Parathyroid adenoma (tissue), 2 donors: ENCODE measurements at regions not wholly inside any gene's neighbourhood (a gene's known extent, or its start where the extent isn't known, plus 50 kb on each side); places are given as distances from the start of the nearest gene placed in this dataset.

Experiments used
- H2AFZ ChIP-seq: fragments of 300-600 bp; sonication (generic); one replicate; pipeline ENCODE4 v1.7.0; 2017; ENCODE audit warnings: antibody characterized with exemption, mild to moderate bottlenecking
- H3K27ac ChIP-seq: fragments of 300-600 bp; sonication (generic); one replicate; pipeline ENCODE4 v1.7.0; 2017
- H3K27me3 ChIP-seq: fragments of 300-600 bp; sonication (generic); one replicate; pipeline ENCODE4 v1.7.0; 2017; ENCODE audit warnings: low read length; ENCODE audit not compliant: control insufficient read depth, insufficient read depth
- H3K36me3 ChIP-seq: fragments of 300-600 bp; sonication (generic); one replicate; pipeline ENCODE4 v1.7.0; 2017; ENCODE audit warnings: low read length; ENCODE audit not compliant: control insufficient read depth, insufficient read depth
- H3K4me1 ChIP-seq: fragments of 300-600 bp; sonication (generic); one replicate; pipeline ENCODE4 v1.7.0; 2017; ENCODE audit warnings: control low read depth
- H3K4me2 ChIP-seq: fragments of 300-600 bp; sonication (generic); one replicate; pipeline ENCODE4 v1.7.0; 2017; ENCODE audit warnings: low read length
- H3K4me3 ChIP-seq: fragments of 300-600 bp; sonication (generic); one replicate; pipeline ENCODE4 v1.7.0; 2017; ENCODE audit warnings: low read depth, low read length
- H3K79me2 ChIP-seq: fragments of 300-600 bp; sonication (generic); one replicate; pipeline ENCODE4 v1.7.0; 2017; ENCODE audit warnings: control low read depth
- H3K9ac ChIP-seq: fragments of 300-600 bp; sonication (generic); one replicate; pipeline ENCODE4 v1.7.0; 2017; ENCODE audit warnings: mild to moderate bottlenecking
- H3K9me3 ChIP-seq: fragments of 300-600 bp; sonication (generic); one replicate; pipeline ENCODE4 v1.7.0; 2017; ENCODE audit warnings: low read length; ENCODE audit not compliant: control insufficient read depth
- TF ChIP-seq, protein P1 (sequence below): fragments of 300-600 bp; sonication (generic); IDR thresholded peaks from one replicate; pipeline ENCODE4 v1.7.0; 2017; ENCODE audit warnings: antibody characterized with exemption, mild to moderate bottlenecking
- donor health status: primary hyperparathyroidism.

DNA sequence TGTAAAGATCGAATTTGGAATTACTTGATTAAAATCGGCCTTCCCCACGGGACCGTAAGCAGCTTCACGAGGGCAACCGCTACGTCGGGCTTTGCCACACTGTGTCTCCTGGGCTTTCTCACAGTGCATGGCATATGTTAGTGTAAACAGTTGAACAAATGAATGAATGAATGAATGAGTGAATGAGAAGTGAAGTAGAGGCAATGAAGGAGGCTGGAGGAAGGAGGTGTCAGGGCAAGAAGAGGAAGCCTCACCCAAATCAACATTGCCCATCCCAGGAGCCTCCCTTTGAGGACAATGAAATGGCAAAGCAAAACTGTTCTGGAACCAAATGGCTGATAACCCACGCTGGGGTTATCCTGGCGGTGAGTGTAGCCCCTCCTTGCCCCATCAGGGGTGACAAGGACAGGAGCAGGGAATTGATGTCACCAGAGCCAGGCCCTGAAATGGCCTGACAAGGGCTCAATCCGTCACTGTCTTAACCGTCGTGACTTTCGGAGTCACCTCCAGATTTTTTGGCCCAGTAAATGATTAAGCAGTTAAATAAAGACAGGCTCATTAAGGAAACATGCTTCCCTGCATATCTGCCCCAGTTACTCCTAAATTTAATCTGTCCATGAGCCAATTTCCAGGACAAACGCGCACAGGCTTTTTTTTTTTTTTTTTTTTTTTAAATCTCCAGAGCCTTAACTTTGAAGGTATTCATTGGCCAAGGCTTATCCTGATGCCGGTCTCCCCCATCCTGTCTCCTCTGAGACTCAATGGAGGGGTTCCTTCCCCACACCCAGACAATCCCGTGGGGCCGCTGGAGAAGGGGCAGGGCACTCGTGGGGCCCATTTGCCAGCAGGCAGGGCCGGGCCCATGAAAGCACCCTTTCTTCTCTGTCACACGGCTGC lies 88.4 kb upstream of the BOD1 start:
- no peaks in the 10 kb centered on the region for H3K36me3 ChIP-seq
- no peak overlapping the region for H3K4me2 ChIP-seq
- H2AFZ ChIP-seq, result no peak overlapping the region
- H3K27ac ChIP-seq, result no peak overlapping the region
- TF ChIP-seq, protein P1, sequence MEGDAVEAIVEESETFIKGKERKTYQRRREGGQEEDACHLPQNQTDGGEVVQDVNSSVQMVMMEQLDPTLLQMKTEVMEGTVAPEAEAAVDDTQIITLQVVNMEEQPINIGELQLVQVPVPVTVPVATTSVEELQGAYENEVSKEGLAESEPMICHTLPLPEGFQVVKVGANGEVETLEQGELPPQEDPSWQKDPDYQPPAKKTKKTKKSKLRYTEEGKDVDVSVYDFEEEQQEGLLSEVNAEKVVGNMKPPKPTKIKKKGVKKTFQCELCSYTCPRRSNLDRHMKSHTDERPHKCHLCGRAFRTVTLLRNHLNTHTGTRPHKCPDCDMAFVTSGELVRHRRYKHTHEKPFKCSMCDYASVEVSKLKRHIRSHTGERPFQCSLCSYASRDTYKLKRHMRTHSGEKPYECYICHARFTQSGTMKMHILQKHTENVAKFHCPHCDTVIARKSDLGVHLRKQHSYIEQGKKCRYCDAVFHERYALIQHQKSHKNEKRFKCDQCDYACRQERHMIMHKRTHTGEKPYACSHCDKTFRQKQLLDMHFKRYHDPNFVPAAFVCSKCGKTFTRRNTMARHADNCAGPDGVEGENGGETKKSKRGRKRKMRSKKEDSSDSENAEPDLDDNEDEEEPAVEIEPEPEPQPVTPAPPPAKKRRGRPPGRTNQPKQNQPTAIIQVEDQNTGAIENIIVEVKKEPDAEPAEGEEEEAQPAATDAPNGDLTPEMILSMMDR, result no peak
- H3K27me3 ChIP-seq, result no peaks in the 10 kb centered on the region
- no peaks in the 10 kb centered on the region for H3K9me3 ChIP-seq
- no peak overlapping the region for H3K4me3 ChIP-seq
- H3K4me1 ChIP-seq, result peaks cover 11% of the 10 kb centered on the region
- H3K9ac ChIP-seq, result no peak overlapping the region
- H3K79me2 ChIP-seq, result no peaks in the 10 kb centered on the region

DNA sequence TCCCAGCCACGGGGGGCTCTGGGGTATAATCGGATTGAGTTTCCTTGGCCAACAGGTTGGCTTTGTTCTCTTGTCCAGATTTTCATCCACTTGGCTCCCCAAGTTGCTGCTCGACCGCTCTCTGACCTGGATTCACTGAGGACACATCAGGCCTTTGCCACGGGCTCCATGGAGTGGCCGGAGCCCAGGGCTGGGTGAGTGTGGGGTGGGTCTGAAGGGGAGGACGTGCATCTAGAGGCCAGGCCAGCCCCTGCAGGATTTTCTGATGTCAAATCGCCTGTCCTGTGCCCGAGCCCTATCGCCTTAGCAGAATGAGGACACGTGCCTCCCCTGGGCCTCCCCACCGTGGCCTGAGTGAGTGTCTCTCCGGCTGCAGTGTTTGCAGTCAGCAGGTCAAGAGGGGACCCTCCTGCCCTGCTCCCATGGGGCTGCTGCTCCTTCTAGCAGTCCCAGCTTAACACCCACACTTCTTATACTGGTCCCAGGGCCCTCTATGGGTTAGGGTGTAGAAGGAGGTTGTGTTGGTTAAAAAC lies 89.1 kb upstream of the BOD1 start:
- Histone ChIP-seq H3K27ac (no peak overlapping the region), H3K27me3 (no peaks in the 10 kb centered on the region), H3K9ac (no peak overlapping the region), H3K9me3 (no peaks in the 10 kb centered on the region), H3K4me1 (peaks cover 11% of the 10 kb centered on the region), H3K79me2 (no peaks in the 10 kb centered on the region), H3K4me2 (no peak overlapping the region), H3K4me3 (no peak overlapping the region), H3K36me3 (no peaks in the 10 kb centered on the region), H2AFZ (no peak overlapping the region)
- TF ChIP-seq, protein P1, result no peak

GRCh38 chr5:173706700-173707099 lies 90.2 kb upstream of the BOD1 start:
- no peaks in the 10 kb centered on the region for H3K36me3 ChIP-seq
- TF ChIP-seq, protein P1, result no peak
- H3K27ac ChIP-seq, result no peak overlapping the region
- no peaks in the 10 kb centered on the region for H3K79me2 ChIP-seq
- H3K9ac ChIP-seq, result no peak overlapping the region
- H3K4me2 ChIP-seq, result no peak overlapping the region
- H3K9me3 ChIP-seq, result no peaks in the 10 kb centered on the region
- H2AFZ ChIP-seq, result peak overlapping the region; percentile 38
- H3K27me3 ChIP-seq, result no peaks in the 10 kb centered on the region
- H3K4me3 ChIP-seq, result no peak overlapping the region
- H3K4me1 ChIP-seq, result peaks cover 11% of the 10 kb centered on the region

DNA sequence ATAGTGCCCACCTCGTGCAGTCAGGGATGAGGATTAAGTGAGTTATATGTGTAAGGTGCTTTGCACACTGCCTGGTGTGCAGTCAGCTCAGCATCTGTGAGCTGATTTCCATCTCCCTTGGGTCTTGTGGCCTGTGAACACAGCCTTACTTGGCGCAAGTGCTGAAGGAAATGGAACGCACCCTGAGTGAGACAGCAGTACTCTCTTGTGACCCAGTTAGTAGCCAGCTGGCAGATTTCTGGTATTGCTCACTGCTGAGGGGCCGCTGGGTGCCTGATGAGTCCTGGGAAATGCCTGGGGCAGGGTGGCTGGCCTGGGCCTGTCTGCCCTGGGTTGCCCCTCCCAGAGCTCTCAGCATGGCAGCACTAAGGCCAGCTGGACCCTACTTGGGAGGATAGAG lies 90.9 kb upstream of the BOD1 start:
- Histone ChIP-seq H3K79me2 (no peaks in the 10 kb centered on the region), H3K9ac (no peak overlapping the region), H3K36me3 (no peaks in the 10 kb centered on the region), H3K27me3 (no peaks in the 10 kb centered on the region), H3K4me3 (no peak overlapping the region), H3K27ac (no peak overlapping the region), H3K4me2 (no peak overlapping the region), H3K4me1 (peaks cover 11% of the 10 kb centered on the region), H3K9me3 (no peaks in the 10 kb centered on the region), H2AFZ (peak overlapping the region; percentile 38)
- TF ChIP-seq, protein P1, result no peak
